GM23248 (cell line): ENCODE measurements at regions not wholly inside any gene's neighbourhood (a gene's known extent, or its start where the extent isn't known, plus 50 kb on each side); places are given as distances from the start of the nearest gene placed in this dataset.

ENCODE experiments used
- DNase-seq: peaks from one replicate; pipeline ENCODE4 v3.0.0-alpha.2; 2015
- H2AFZ ChIP-seq: fragments of 200-600 bp; sonication (generic); 2 replicates; pipeline ENCODE4 v1.6.1; 2016; ENCODE audit warnings: antibody characterized with exemption
- H3F3A ChIP-seq: fragments of 200-600 bp; sonication (generic); 2 replicates; pipeline ENCODE4 v1.6.1; 2016; ENCODE audit warnings: mild to moderate bottlenecking, antibody characterized with exemption, mixed run types; ENCODE audit not compliant: insufficient read depth
- H3K27ac ChIP-seq: fragments of 200-600 bp; sonication (generic); 2 replicates; pipeline ENCODE4 v1.5.1; 2016; ENCODE audit warnings: mild to moderate bottlenecking
- H3K27me3 ChIP-seq: fragments of 200-600 bp; sonication (generic); replicated peaks from 2 replicates; pipeline ENCODE4 v1.6.1; 2016; ENCODE audit warnings: mild to moderate bottlenecking; ENCODE audit not compliant: insufficient read depth
- H3K36me3 ChIP-seq: fragments of 200-600 bp; sonication (generic); 2 replicates; pipeline ENCODE4 v1.6.1; 2016; ENCODE audit warnings: low read depth, mild to moderate bottlenecking
- H3K4me1 ChIP-seq: fragments of 200-600 bp; sonication (generic); 2 replicates; pipeline ENCODE4 v1.6.1; 2016; ENCODE audit warnings: mild to moderate bottlenecking; ENCODE audit not compliant: insufficient read depth
- H3K4me2 ChIP-seq: fragments of 200-600 bp; sonication (generic); one replicate; pipeline ENCODE4 v1.6.1; 2016; ENCODE audit warnings: mild to moderate bottlenecking; ENCODE audit not compliant: unreplicated experiment
- H3K4me3 ChIP-seq: fragments of 200-600 bp; sonication (generic); 2 replicates; pipeline ENCODE4 v1.5.1; 2016; ENCODE audit warnings: mild to moderate bottlenecking
- H3K79me2 ChIP-seq: fragments of 200-600 bp; sonication (generic); 2 replicates; pipeline ENCODE4 v1.6.1; 2016; ENCODE audit warnings: mild to moderate bottlenecking; ENCODE audit not compliant: insufficient read depth
- H3K9ac ChIP-seq: fragments of 200-600 bp; sonication (generic); 2 replicates; pipeline ENCODE4 v1.6.1; 2016; ENCODE audit warnings: mild to moderate bottlenecking
- H3K9me2 ChIP-seq: fragments of 200-600 bp; sonication (generic); 2 replicates; pipeline ENCODE4 v1.6.1; 2016; ENCODE audit warnings: mixed run types, mild to moderate bottlenecking, moderate library complexity; ENCODE audit not compliant: insufficient read depth
- H3K9me3 ChIP-seq: fragments of 200-600 bp; sonication (generic); one replicate; pipeline ENCODE4 v1.6.1; 2017; ENCODE audit warnings: low read depth
- H4K20me1 ChIP-seq: fragments of 200-600 bp; sonication (generic); 2 replicates; pipeline ENCODE4 v1.6.0; 2016; ENCODE audit not compliant: insufficient read depth
- EZH2 ChIP-seq: fragments of 200-600 bp; sonication (generic); IDR thresholded peaks from 2 replicates; pipeline ENCODE4 v1.6.1; 2018; ENCODE audit warnings: antibody characterized with exemption, mild to moderate bottlenecking; ENCODE audit not compliant: insufficient read depth, poor library complexity, severe bottlenecking
- EZH2phosphoT487 ChIP-seq: fragments of 200-600 bp; sonication (generic); IDR thresholded peaks from 2 replicates; pipeline ENCODE4 v1.6.1; 2018; ENCODE audit warnings: antibody characterized with exemption, moderate library complexity, mild to moderate bottlenecking, low read depth; ENCODE audit not compliant: insufficient read depth
- WGBS, 2 experiments: methylation state at CpG; one replicate each; pipeline ENCODE4 v1.1.6; 2015 to 2017; ENCODE audit warnings: low lambda C conversion rate in 2 of 2, low coverage in 1 of 2; ENCODE audit errors: missing lambda C conversion rate in 2 of 2; 5-methylcytosine and 5-hydroxymethylcytosine counted together
- in situ Hi-C: fragments of 300-500 bp; cut with MboI; formaldehyde crosslinking; loops from 2 replicates; pipeline ENCODE4 v1.15.0; 2020

DNA sequence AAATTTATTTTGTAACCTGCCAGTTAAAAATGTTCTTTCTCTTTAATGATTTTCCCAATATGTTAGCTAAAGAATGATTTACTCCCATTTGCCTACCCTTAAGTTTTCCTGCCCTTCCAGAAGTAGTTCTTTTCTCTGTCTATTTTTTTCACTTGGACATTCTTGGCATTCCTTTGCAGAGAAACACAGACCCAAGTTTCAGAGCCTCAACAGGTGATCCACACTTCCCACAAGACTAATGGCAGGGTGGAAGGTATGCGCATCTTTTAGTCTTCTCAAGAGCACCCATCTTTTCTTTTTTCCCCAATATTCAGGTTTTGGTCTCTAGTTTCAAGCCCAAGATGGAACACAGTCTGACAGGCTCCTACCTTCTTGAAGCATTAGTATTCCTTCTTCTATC lies 420.7 kb downstream of the ADAMTS20 start:
- in situ Hi-C loops, result no loop called here
- Histone ChIP-seq H3K9me2 (0 out of 2 replicates have a peak, but pooled peaks cover 3% of the 10 kb centered on the region), H3K36me3 (no peaks in the 10 kb centered on the region; the same call in 1 of the 2 replicates), H3K9me3 (no peaks in the 10 kb centered on the region), H3K4me2 (no peak overlapping the region), H4K20me1 (no peaks in the 10 kb centered on the region), H3K4me3 (no peak overlapping the region), H2AFZ (no peak overlapping the region), H3K9ac (no peak overlapping the region), H3K27me3 (no peaks in the 10 kb centered on the region), H3K27ac (no peak overlapping the region), H3K79me2 (no peaks in the 10 kb centered on the region), H3K4me1 (no peaks in the 10 kb centered on the region), H3F3A (no peaks in the 10 kb centered on the region)
- DNase-seq, result no peak
- WGBS, 2 experiments, result 90 to 100% methylated on average over 1 of the region's 1 CpG
- TF ChIP-seq EZH2phosphoT487 (no peak), EZH2 (no peak)

GRCh38 chr12:43127886-43128549 lies 424.0 kb downstream of the ADAMTS20 start:
- Histone ChIP-seq H3K4me2 (no peak overlapping the region), H3K27me3 (no peaks in the 10 kb centered on the region), H3K4me3 (no peak overlapping the region), H3K4me1 (no peaks in the 10 kb centered on the region), H3K9me2 (0 out of 2 replicates have a peak, but pooled peaks cover 3% of the 10 kb centered on the region), H3K36me3 (no peaks in the 10 kb centered on the region), H3K9me3 (no peaks in the 10 kb centered on the region), H3K79me2 (no peaks in the 10 kb centered on the region), H3K27ac (no peak overlapping the region), H3K9ac (no peak overlapping the region), H2AFZ (no peak overlapping the region), H3F3A (no peaks in the 10 kb centered on the region), H4K20me1 (no peaks in the 10 kb centered on the region)
- no peak for DNase-seq
- in situ Hi-C loops, result no loop called here
- TF ChIP-seq EZH2phosphoT487 (no peak), EZH2 (no peak)
- WGBS, 2 experiments, result 79 to 84% methylated on average over 3 of the region's 3 CpGs

- H3K79me2 ChIP-seq, result no peaks in the 10 kb centered on the region
- H3K9me2 ChIP-seq, result 0 out of 2 replicates have a peak, but pooled peaks cover 3% of the 10 kb centered on the region
- H3K27me3 ChIP-seq, result no peaks in the 10 kb centered on the region
- H2AFZ ChIP-seq, result no peak overlapping the region
- H3K4me3 ChIP-seq, result no peak overlapping the region
- no peak for DNase-seq
- no peak for TF ChIP-seq EZH2phosphoT487
- TF ChIP-seq EZH2, result no peak
- H4K20me1 ChIP-seq, result no peaks in the 10 kb centered on the region
- H3K9ac ChIP-seq, result no peak overlapping the region
- H3K36me3 ChIP-seq, result no peaks in the 10 kb centered on the region
- 69 to 77% methylated on average over 2 of the region's 2 CpGs for WGBS, 2 experiments
- no peak overlapping the region for H3K4me2 ChIP-seq
- H3K4me1 ChIP-seq, result no peaks in the 10 kb centered on the region
- H3F3A ChIP-seq, result no peaks in the 10 kb centered on the region
- H3K27ac ChIP-seq, result no peak overlapping the region
- no peaks in the 10 kb centered on the region for H3K9me3 ChIP-seq
- in situ Hi-C loops, result no loop called here
Measured at GRCh38 chr12:43126652-43127375, 425.2 kb downstream of the ADAMTS20 start.

DNA sequence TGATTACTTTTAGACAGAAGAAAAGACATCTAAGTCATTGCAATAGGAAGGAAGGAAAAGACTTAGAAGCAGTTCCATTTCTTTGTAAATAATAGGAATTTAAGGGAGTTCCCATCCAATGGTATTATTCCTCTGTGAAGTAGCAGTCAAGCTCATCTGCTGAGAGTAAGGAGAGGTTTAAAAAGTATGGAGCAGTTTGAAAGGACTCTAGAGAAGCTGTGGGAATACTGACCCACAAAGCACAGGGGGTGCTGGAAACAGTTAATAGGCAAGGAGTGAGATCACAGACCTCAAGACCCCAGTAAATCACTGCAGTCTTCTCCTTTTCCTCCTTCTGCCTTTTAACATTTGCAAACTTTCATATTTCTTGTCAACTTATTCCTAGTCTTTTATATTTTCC lies 428.5 kb downstream of the ADAMTS20 start:
- in situ Hi-C loops, result no loop called here
- no peaks in the 10 kb centered on the region for H3K36me3 ChIP-seq
- H3K9ac ChIP-seq, result no peak overlapping the region
- H2AFZ ChIP-seq, result no peak overlapping the region
- no peaks in the 10 kb centered on the region for H3K4me1 ChIP-seq
- no peak overlapping the region for H3K27ac ChIP-seq
- no peaks in the 10 kb centered on the region for H3K27me3 ChIP-seq
- H3K4me3 ChIP-seq, result no peak overlapping the region
- no peaks in the 10 kb centered on the region for H3K9me2 ChIP-seq
- no peak for TF ChIP-seq EZH2
- TF ChIP-seq EZH2phosphoT487, result no peak
- H4K20me1 ChIP-seq, result no peaks in the 10 kb centered on the region
- H3K79me2 ChIP-seq, result no peaks in the 10 kb centered on the region
- no peaks in the 10 kb centered on the region for H3F3A ChIP-seq
- H3K9me3 ChIP-seq, result no peaks in the 10 kb centered on the region
- no peak for DNase-seq
- H3K4me2 ChIP-seq, result no peak overlapping the region
